C4-2B (cell line): ENCODE measurements at regions not wholly inside any gene's neighbourhood (a gene's known extent, or its start where the extent isn't known, plus 50 kb on each side); places are given as distances from the start of the nearest gene placed in this dataset.

Source experiments
- H3K27ac ChIP-seq: fragments of 450-650 bp; 2 replicates; pipeline ENCODE4 v1.5.1; 2017
- CTCF ChIP-seq: fragments of 450-650 bp; conservative IDR thresholded peaks from 2 replicates; pipeline ENCODE4 v1.5.1; 2017; ENCODE audit warnings: mild to moderate bottlenecking
- ZFX ChIP-seq: fragments of 450-650 bp; IDR thresholded peaks from 2 replicates; pipeline ENCODE4 v1.6.1; 2017

GRCh38 chr4:32002037-32002747, 1282.0 kb downstream of the PCDH7 start:
- TF ChIP-seq CTCF (no peak), ZFX (no peak)
- H3K27ac ChIP-seq, result no peak overlapping the region

GRCh38 chr4:32003548-32003947, 1283.4 kb downstream of the PCDH7 start:
- TF ChIP-seq ZFX, result no peak
- no peak for TF ChIP-seq CTCF
- no peak overlapping the region for H3K27ac ChIP-seq

- TF ChIP-seq CTCF, result no peak
- no peak for TF ChIP-seq ZFX
- H3K27ac ChIP-seq, result no peak overlapping the region
These were observed 1290.1 kb downstream of the PCDH7 start for GRCh38 chr4:32010221-32010620.

GRCh38 chr4:32022071-32022470, 1301.9 kb downstream of the PCDH7 start:
- no peak overlapping the region for H3K27ac ChIP-seq
- TF ChIP-seq ZFX (no peak), CTCF (no peak)

GRCh38 chr4:32025851-32026459, 1305.8 kb downstream of the PCDH7 start:
- no peak for TF ChIP-seq ZFX
- no peak for TF ChIP-seq CTCF
- no peak overlapping the region for H3K27ac ChIP-seq

- no peak overlapping the region for H3K27ac ChIP-seq
- TF ChIP-seq CTCF (no peak), ZFX (no peak)
These were observed 1310.2 kb downstream of the PCDH7 start for GRCh38 chr4:32030406-32030805.

GRCh38 chr4:32031026-32031425, 1310.9 kb downstream of the PCDH7 start:
- H3K27ac ChIP-seq, result no peak overlapping the region
- TF ChIP-seq ZFX (no peak), CTCF (no peak)
